H7 (cell line): ENCODE measurements at regions not wholly inside any gene's neighbourhood (a gene's known extent, or its start where the extent isn't known, plus 50 kb on each side); places are given as distances from the start of the nearest gene placed in this dataset.
"Not testable (repeated sequence)": the region's sequence is repeated elsewhere in the genome, so short reads cannot be mapped to it uniquely, and the experiment has no call there.

Source experiments
- DNase-seq: peaks from one replicate; pipeline ENCODE4 v3.0.0; 2012
- H3K27me3 ChIP-seq: 2 replicates; pipeline ENCODE4 v1.6.0; 2011; ENCODE audit warnings: mild to moderate bottlenecking, low read length; ENCODE audit not compliant: control insufficient read depth, insufficient read depth
- H3K36me3 ChIP-seq: replicated peaks from 2 replicates; pipeline ENCODE4 v1.5.1; 2011; ENCODE audit warnings: low read length; ENCODE audit not compliant: control insufficient read depth, insufficient read depth
- H3K4me3 ChIP-seq: 2 replicates; pipeline ENCODE4 v1.5.1; 2011; ENCODE audit warnings: low read depth, mild to moderate bottlenecking, control low read depth, low read length, moderate library complexity; ENCODE audit not compliant: insufficient read depth

- DNase-seq, H3K4me3 ChIP-seq, H3K27me3 ChIP-seq, H3K36me3 ChIP-seq: not testable (repeated sequence)
These were observed 434.9 kb upstream of the NDST3 start for GRCh38 chr4:117599393-117599792.

GRCh38 chr4:117600936-117601335, 433.4 kb upstream of the NDST3 start:
- H3K27me3 ChIP-seq, H3K4me3 ChIP-seq, H3K36me3 ChIP-seq, DNase-seq: not testable (repeated sequence)

DNA sequence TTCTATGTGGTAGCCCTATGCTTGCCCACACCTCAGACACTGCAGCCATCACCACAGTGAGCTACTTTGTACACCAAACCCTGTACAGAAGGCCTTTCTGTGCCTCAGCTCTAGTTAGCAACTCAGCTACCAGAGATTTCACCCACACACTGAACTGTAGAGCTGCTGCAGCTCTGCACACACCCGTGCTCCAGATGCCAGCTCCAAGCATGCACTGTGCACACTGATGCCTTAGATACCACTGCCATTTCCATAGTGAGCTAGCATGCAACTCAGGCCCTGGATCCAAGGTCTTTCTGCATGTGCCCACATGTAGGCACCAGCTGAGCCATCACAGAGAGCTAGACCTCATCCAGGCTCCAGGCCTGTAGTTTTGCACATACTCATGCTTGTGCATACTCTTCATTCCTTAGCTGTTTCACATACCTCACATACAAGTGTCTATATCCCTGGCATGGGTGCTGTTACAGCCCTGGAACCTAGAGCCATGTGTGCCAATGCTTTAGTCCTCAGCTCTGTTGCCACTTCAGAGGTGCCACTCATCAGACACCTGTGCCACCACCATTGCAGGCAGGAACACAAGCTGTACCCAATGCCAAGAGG, 423.5 kb upstream of the NDST3 start:
- H3K4me3 ChIP-seq: no peak overlapping the region
- H3K27me3 ChIP-seq: no peaks in the 10 kb centered on the region
- H3K36me3 ChIP-seq: no peaks in the 10 kb centered on the region
- no peak for DNase-seq

- H3K4me3 ChIP-seq: no peak overlapping the region
- no peaks in the 10 kb centered on the region for H3K36me3 ChIP-seq
- DNase-seq: no peak
- H3K27me3 ChIP-seq: no peaks in the 10 kb centered on the region
These were observed 412.6 kb upstream of the NDST3 start for GRCh38 chr4:117621673-117622072.

DNA sequence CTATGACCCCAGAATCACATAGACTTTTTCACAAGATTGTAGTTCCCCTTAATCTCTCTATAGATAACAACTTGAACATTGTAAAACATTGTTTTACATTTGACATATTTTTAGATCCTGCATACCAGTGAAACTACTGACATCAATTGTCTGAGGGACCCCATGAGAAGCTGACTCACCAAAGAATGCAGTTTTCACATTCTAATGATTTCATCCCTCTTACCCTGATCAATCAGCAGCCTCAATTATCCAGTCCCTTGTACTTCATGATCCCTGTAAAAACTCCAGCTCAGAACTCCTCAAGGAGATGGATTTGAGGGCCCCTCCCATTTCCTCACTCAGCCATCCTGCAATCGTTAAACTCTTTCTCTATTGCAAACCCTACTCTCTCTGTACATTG, 411.0 kb upstream of the NDST3 start:
- no peak for DNase-seq
- Histone ChIP-seq H3K36me3 (no peaks in the 10 kb centered on the region), H3K27me3 (no peaks in the 10 kb centered on the region), H3K4me3 (no peak overlapping the region)

DNA sequence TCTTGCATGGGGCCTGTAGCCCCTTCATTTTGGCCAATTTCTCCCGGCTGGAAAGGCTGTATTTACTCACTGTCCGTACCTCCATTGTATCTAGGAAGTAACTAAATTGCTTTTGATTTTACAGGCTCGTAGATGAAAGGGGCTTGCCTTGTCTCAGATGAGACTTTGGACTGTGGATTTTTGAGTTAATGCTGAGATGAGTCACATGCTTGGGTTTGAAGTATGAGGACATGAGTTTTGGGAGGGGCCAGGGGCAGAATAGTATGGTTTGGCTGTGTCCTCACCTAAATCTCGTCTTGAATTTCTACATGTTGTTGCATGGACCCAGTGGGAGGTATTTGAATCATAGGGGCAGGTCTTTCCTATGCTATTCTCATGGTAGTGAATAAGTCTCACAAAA, 407.6 kb upstream of the NDST3 start:
- no peak for DNase-seq
- Histone ChIP-seq H3K27me3 (no peaks in the 10 kb centered on the region), H3K4me3 (no peak overlapping the region), H3K36me3 (no peaks in the 10 kb centered on the region)

- no peak for DNase-seq
- Histone ChIP-seq H3K4me3 (no peak overlapping the region), H3K36me3 (no peaks in the 10 kb centered on the region), H3K27me3 (no peaks in the 10 kb centered on the region)
These were observed 399.6 kb upstream of the NDST3 start for GRCh38 chr4:117634716-117635115.

DNA sequence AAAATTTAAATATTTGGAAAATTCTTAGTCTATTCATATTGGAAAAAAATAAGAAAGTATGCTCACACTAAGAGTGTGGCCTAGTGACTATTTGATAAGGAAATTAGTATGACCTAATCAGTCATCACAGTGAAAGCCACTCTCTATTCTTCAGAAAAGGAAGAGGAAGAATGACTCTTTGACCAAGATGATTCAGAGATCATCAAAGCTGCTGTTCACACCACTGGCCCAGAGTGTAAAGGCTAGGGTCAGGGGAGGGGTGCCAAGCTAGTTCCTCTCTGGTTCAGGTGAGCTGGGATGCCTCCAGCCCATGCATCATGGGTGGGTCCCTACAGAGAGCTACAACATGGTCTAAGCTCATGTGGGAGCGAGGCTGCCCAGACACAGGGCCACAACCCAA, 396.9 kb upstream of the NDST3 start:
- no peak for DNase-seq
- no peak overlapping the region for H3K4me3 ChIP-seq
- no peaks in the 10 kb centered on the region for H3K27me3 ChIP-seq
- H3K36me3 ChIP-seq: no peaks in the 10 kb centered on the region

GRCh38 chr4:117640836-117641235, 393.4 kb upstream of the NDST3 start:
- Histone ChIP-seq H3K36me3 (no peaks in the 10 kb centered on the region), H3K27me3 (no peaks in the 10 kb centered on the region), H3K4me3 (no peak overlapping the region)
- DNase-seq: no peak

- H3K27me3 ChIP-seq: no peaks in the 10 kb centered on the region
- no peak for DNase-seq
- H3K4me3 ChIP-seq: no peak overlapping the region
- no peaks in the 10 kb centered on the region for H3K36me3 ChIP-seq
These were observed 392.8 kb upstream of the NDST3 start for GRCh38 chr4:117641519-117641918.

DNA sequence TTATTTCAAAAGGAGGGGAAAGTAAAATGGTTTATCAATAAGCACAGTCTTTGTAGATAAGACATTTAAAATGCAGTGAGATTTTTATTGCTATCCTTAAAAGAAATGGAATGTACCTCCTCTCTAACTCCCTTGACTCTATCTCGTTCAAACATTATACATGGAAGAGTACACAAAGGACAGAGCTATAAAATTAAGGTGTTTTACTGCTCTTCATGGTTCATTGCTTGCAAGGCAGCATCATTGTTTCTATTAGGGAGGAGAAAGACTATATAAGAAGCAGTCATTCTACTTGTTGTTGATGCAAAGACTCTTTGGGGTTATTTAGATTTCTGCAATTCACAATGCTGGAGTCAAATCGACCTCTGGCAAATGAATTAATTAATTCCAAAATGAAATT, 380.2 kb upstream of the NDST3 start:
- Histone ChIP-seq H3K36me3 (no peaks in the 10 kb centered on the region), H3K27me3 (no peaks in the 10 kb centered on the region), H3K4me3 (no peak overlapping the region)
- no peak for DNase-seq

GRCh38 chr4:117660668-117661067, 373.6 kb upstream of the NDST3 start:
- DNase-seq: no peak
- Histone ChIP-seq H3K27me3 (no peaks in the 10 kb centered on the region), H3K36me3 (no peaks in the 10 kb centered on the region), H3K4me3 (no peak overlapping the region)

- Histone ChIP-seq H3K4me3 (no peak overlapping the region), H3K27me3 (no peaks in the 10 kb centered on the region)
- DNase-seq: no peak
These were observed 372.9 kb upstream of the NDST3 start for GRCh38 chr4:117661091-117662072.

GRCh38 chr4:117664706-117665444, 369.4 kb upstream of the NDST3 start:
- H3K4me3 ChIP-seq: no peak overlapping the region
- DNase-seq: no peak
- no peaks in the 10 kb centered on the region for H3K27me3 ChIP-seq
- no peaks in the 10 kb centered on the region for H3K36me3 ChIP-seq

More at GRCh38 chr4:117661091-117662072, 372.9 kb upstream of the NDST3 start:
- H3K36me3 ChIP-seq: no peaks in the 10 kb centered on the region

GRCh38 chr4:117676153-117676552, 358.1 kb upstream of the NDST3 start:
- Histone ChIP-seq H3K27me3 (no peaks in the 10 kb centered on the region), H3K36me3 (no peaks in the 10 kb centered on the region), H3K4me3 (no peak overlapping the region)
- DNase-seq: no peak
